ENCODE measurements at regions not wholly inside any gene's neighbourhood (a gene's known extent, or its start where the extent isn't known, plus 50 kb on each side); places are given as distances from the start of the nearest gene placed in this dataset.

DNA sequence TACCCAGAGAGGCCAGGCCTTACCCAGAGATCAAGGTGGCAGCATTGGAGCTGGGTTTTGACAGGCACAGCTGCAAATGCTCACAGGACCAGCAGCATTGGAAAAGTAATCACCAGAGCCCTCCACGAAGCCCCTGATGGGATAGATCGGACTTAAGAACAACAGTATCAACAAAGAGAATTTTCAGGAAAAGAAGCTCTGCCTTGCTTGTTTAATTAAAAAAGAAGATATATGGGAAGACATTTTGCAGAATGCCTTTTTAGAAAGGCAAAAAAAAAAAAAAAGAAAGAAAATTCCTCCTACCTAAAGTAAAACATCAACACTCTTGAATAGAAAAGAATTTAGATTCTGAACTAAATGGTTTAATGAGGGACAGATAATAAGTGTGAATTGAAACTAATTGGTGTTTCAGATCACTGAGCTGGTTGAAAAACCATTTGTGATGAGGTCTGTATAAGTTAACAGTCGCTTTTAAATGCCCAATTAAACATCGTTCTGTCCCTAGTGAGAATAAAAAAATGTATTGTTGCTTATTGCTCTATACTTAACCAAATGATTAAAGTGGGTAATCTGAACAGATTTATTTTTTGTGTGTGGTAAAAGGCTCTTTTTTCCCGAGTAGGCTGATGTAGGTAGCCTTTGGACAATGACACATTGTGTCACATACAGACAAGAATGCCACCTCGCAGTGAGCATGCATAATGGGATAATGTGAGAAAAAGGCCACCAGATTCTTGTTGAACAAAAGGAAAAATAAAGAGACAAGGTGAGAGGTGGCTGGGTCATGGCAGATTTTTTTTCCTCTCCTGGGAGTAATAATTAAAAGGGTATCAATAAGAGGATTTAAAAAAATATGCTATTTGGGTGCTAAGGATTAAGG lies 93.0 kb upstream of the ARGLU1 start:
- no peak overlapping the region for H3K4me3 ChIP-seq (ENCODE audit: low read depth, low read length)

GRCh38 chr13:106657104-106657503 lies 89.2 kb upstream of the ARGLU1 start:
- no peak overlapping the region for H3K4me3 ChIP-seq (ENCODE audit: low read depth, low read length)

DNA sequence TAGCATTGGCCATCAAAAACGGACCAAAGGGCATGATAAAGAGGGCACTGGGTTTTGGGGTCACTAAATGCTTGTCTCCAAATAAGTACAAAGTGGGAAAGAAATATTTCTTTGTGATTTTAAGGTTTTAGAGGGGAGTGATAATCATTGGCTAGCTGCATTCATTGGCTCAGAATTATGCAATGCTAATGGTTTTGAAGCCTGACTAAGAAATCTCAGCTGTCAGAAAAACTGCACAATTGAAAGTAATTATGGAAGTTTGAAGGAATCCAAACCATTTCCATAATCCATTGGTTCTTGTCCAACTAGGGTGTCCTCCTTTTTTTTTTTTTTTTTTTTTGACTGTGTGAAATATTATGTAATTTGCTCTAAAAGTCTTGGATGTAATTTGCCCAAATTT lies 88.2 kb upstream of the ARGLU1 start:
- H3K4me3 ChIP-seq (ENCODE audit: low read depth, low read length): no peak overlapping the region

GRCh38 chr13:106651442-106651841 lies 83.5 kb upstream of the ARGLU1 start:
- no peak overlapping the region for H3K4me3 ChIP-seq (ENCODE audit: low read depth, low read length)

- H3K4me3 ChIP-seq (ENCODE audit: low read depth, low read length): no peak overlapping the region
Observed at GRCh38 chr13:106650690-106651205, 82.8 kb upstream of the ARGLU1 start.

- no peak overlapping the region for H3K4me3 ChIP-seq (ENCODE audit: low read depth, low read length)
Observed at GRCh38 chr13:106649495-106649894, 81.6 kb upstream of the ARGLU1 start.

DNA sequence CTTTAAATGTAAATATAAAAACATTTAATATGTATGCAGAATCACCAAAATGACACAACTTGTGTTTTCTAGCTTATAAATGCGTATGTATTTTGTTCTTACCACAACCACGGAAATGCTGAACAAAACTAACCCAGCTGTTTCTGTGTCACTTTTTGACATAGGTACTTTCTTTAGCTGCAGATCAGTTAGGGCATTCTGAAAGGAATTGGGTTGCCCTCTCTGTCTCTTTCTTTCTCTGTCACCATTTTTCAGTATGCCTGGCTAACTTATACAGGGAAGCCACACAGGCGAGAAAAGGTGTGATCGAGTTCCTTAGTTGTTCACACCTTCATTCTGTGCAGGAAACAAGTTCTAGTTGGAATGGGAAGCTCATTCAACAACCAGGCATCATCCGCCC lies 72.6 kb upstream of the ARGLU1 start:
- no peak overlapping the region for H3K4me3 ChIP-seq (ENCODE audit: low read depth, low read length)

GRCh38 chr13:106637519-106637918 lies 69.6 kb upstream of the ARGLU1 start:
- no peak overlapping the region for H3K4me3 ChIP-seq (ENCODE audit: low read depth, low read length)

DNA sequence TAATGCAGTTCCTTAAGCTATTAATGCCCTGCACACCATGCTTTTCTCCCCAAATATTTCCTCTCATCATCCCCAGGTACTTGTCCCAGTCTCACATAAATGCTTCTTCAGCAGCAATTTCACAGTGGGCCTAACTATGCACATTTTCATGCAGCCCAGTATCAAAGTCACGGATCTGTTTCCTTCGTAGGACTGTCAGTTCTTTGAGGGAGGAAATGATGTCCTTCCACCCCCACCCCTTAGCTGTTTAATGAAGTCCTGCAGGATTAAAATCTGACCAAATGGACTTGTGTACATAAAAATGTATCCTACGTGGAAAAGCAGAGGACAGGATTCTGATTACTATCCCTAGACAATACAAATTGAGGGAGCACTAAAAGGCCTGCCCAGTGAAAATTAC lies 68.6 kb upstream of the ARGLU1 start:
- no peak overlapping the region for H3K4me3 ChIP-seq (ENCODE audit: low read depth, low read length)

DNA sequence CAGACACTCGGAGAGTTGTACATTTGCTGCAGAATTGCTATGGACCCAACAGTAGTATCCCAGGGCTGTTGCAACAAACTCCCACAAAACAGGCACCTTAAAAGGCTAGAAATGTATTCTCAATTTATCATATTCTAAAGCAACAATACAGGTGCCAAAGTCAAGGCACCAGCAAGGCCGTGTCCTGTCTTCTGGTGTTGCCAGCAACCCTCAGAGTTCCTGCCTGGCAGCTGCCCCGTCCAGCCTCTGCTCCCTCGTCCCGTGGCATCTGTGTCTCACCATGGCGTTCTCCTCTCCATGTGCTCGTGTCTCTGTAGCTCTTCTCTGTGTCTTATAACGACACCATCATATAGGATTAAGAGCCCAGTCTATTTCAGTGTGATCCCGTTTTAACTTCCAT lies 67.7 kb upstream of the ARGLU1 start:
- no peak overlapping the region for H3K4me3 ChIP-seq (ENCODE audit: low read depth, low read length)

- no peak overlapping the region for H3K4me3 ChIP-seq (ENCODE audit: low read depth, low read length)
Observed at GRCh38 chr13:106633321-106633720, 65.4 kb upstream of the ARGLU1 start.

- H3K4me3 ChIP-seq (ENCODE audit: low read depth, low read length): no peak overlapping the region
Observed at GRCh38 chr13:106630650-106631049, 62.7 kb upstream of the ARGLU1 start.

GRCh38 chr13:106630162-106630561 lies 62.2 kb upstream of the ARGLU1 start:
- H3K4me3 ChIP-seq (ENCODE audit: low read depth, low read length): no peak overlapping the region

- H3K4me3 ChIP-seq (ENCODE audit: low read depth, low read length): no peak overlapping the region
Observed at GRCh38 chr13:106628936-106629659, 61.2 kb upstream of the ARGLU1 start.

- H3K4me3 ChIP-seq (ENCODE audit: low read depth, low read length): no peak overlapping the region
Observed at GRCh38 chr13:106626473-106626872, 58.5 kb upstream of the ARGLU1 start.

- no peak overlapping the region for H3K4me3 ChIP-seq (ENCODE audit: low read depth, low read length)
Observed at GRCh38 chr13:106625578-106625977, 57.6 kb upstream of the ARGLU1 start.

GRCh38 chr13:106623799-106624460 lies 56.0 kb upstream of the ARGLU1 start:
- H3K4me3 ChIP-seq (ENCODE audit: low read depth, low read length): no peak overlapping the region

DNA sequence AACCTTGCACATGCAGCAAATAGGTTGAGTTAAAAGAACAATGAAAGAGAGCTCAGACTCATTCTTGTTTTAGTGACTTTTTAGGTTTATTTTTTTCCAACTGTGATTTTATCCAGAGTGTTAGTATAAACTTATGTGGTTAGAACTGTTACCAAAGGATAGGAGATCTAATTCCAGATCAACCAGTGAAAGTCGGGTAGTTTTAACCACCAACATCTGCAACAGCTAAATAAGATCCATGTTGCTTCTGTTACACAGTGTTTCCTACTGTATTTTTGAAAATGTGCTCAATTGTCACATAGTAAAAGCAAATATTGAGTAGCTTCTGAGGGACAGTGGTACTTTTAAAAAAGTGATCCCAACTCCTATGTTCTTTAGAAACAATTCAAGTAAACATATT lies 53.9 kb upstream of the ARGLU1 start:
- no peak overlapping the region for H3K4me3 ChIP-seq (ENCODE audit: low read depth, low read length)

GRCh38 chr13:106619688-106620555 lies 52.0 kb upstream of the ARGLU1 start:
- no peak overlapping the region for H3K4me3 ChIP-seq (ENCODE audit: low read depth, low read length)

Measured in iPS-11a (cell line).